ENCODE measurements at regions not wholly inside any gene's neighbourhood (a gene's known extent, or its start where the extent isn't known, plus 50 kb on each side); places are given as distances from the start of the nearest gene placed in this dataset.

GRCh38 chr1:68780919-68781318 is 284.0 kb upstream of the DEPDC1 start:
- TF ChIP-seq CTCF (IDR thresholded peaks at IDR 0.05): no peak
- intact Hi-C loops (cut with DNase I; ENCODE audit: low total_unique reads): no loop called here
- DNase-seq: no peak
- Histone ChIP-seq H3K27ac (no peak overlapping the region), H3K4me3 (no peak overlapping the region), H3K4me1 (no peaks in the 10 kb centered on the region), H3K9me3 (peaks cover 0 to 15% (median 5%) of the 10 kb centered on the region in 3 donors), H3K36me3 (no peaks in the 10 kb centered on the region), H3K27me3 (no peaks in the 10 kb centered on the region)

- DNase-seq: no peak
- Histone ChIP-seq H3K27ac (no peak overlapping the region), H3K36me3 (no peaks in the 10 kb centered on the region), H3K4me1 (no peaks in the 10 kb centered on the region), H3K9me3 (peaks cover 0 to 15% (median 5%) of the 10 kb centered on the region in 3 donors), H3K4me3 (no peak overlapping the region), H3K27me3 (no peaks in the 10 kb centered on the region)
- intact Hi-C loops (cut with DNase I; ENCODE audit: low total_unique reads): no loop called here
- TF ChIP-seq CTCF (IDR thresholded peaks at IDR 0.05): no peak
These were observed 286.0 kb upstream of the DEPDC1 start for GRCh38 chr1:68782890-68783289.

GRCh38 chr1:68785328-68785727 is 288.4 kb upstream of the DEPDC1 start:
- H3K27ac ChIP-seq: no peak overlapping the region
- no peaks in the 10 kb centered on the region for H3K4me1 ChIP-seq
- no peaks in the 10 kb centered on the region for H3K36me3 ChIP-seq
- H3K4me3 ChIP-seq: no peak overlapping the region
- H3K9me3 ChIP-seq: peaks cover 0 to 5% (median 0%) of the 10 kb centered on the region in 3 donors
- no peak for TF ChIP-seq CTCF (IDR thresholded peaks at IDR 0.05)
- DNase-seq: no peak
- intact Hi-C loops (cut with DNase I; ENCODE audit: low total_unique reads): no loop called here
- H3K27me3 ChIP-seq: no peaks in the 10 kb centered on the region

GRCh38 chr1:68788762-68789161 is 291.9 kb upstream of the DEPDC1 start:
- no peaks in the 10 kb centered on the region for H3K27me3 ChIP-seq
- H3K4me3 ChIP-seq: no peak overlapping the region
- H3K27ac ChIP-seq: no peak overlapping the region
- H3K4me1 ChIP-seq: no peaks in the 10 kb centered on the region
- H3K36me3 ChIP-seq: no peaks in the 10 kb centered on the region
- no peak for TF ChIP-seq CTCF (IDR thresholded peaks at IDR 0.05)
- intact Hi-C loops (cut with DNase I; ENCODE audit: low total_unique reads): no loop called here
- H3K9me3 ChIP-seq: no peaks in the 10 kb centered on the region
- DNase-seq: no peak

- no peaks in the 10 kb centered on the region for H3K27me3 ChIP-seq
- DNase-seq: no peak
- no peak for TF ChIP-seq CTCF (IDR thresholded peaks at IDR 0.05)
- no peak overlapping the region for H3K4me3 ChIP-seq
- H3K4me1 ChIP-seq: no peaks in the 10 kb centered on the region
- no peaks in the 10 kb centered on the region for H3K9me3 ChIP-seq
- H3K36me3 ChIP-seq: no peaks in the 10 kb centered on the region
- no peak overlapping the region for H3K27ac ChIP-seq
- intact Hi-C loops (cut with DNase I; ENCODE audit: low total_unique reads): no loop called here
These were observed 294.9 kb upstream of the DEPDC1 start for GRCh38 chr1:68791800-68792199.

GRCh38 chr1:68795956-68796355 is 299.1 kb upstream of the DEPDC1 start:
- Histone ChIP-seq H3K27ac (no peak overlapping the region), H3K4me3 (no peak overlapping the region), H3K27me3 (no peaks in the 10 kb centered on the region), H3K9me3 (no peaks in the 10 kb centered on the region), H3K4me1 (peaks cover 0 to 24% (median 5%) of the 10 kb centered on the region in 4 donors), H3K36me3 (no peaks in the 10 kb centered on the region)
- no peak for TF ChIP-seq CTCF (IDR thresholded peaks at IDR 0.05)
- DNase-seq: no peak
- intact Hi-C loops (cut with DNase I; ENCODE audit: low total_unique reads): no loop called here

Measured in tibial artery (tissue), 4 donors.